ENCODE measurements at regions not wholly inside any gene's neighbourhood (a gene's known extent, or its start where the extent isn't known, plus 50 kb on each side); places are given as distances from the start of the nearest gene placed in this dataset.

DNA sequence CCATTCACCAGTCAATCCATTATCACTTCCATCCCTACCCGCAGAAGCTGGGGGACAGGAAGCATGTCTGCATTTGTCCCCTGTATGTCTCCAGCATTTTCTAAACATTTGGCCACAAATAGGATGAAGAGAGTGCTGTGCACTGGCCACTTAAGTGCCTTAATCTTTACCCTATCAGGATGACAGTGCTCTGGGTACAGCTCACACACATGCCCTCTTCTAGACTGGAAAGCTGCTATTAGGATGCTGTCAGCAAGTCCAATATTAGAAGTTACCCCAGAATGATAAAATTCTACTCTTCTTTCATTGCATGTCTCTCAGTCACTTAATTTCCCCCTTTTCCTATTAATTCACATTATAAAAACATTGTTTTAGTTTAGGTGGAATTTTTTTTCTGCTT, 168.4 kb downstream of the RASEF start:
- H3K4me3 Mint-ChIP-seq = no peak overlapping the region
- intact Hi-C loops (cut with micrococcal nuclease) = no loop called here

GRCh38 chr9:82894961-82895821, 167.8 kb downstream of the RASEF start:
- no peaks in the 10 kb centered on the region for H3K27me3 ChIP-seq (replicated peaks in 1 of 4; ENCODE audit: control extremely low read depth in 1 of 4, control insufficient read depth in 3 of 4, insufficient read depth in 4 of 4, low read length in 3 of 4)
- H3K4me1 ChIP-seq (ENCODE audit: control insufficient read depth in 2 of 2, insufficient read depth in 2 of 2, low read length in 2 of 2) = no peaks in the 10 kb centered on the region
- TF ChIP-seq EZH2 (IDR thresholded peaks at IDR 0.05; ENCODE audit: borderline replicate concordance, insufficient read depth, low read depth, low read length, poor library complexity, severe bottlenecking) = no peak
- TF ChIP-seq, protein P1, sequence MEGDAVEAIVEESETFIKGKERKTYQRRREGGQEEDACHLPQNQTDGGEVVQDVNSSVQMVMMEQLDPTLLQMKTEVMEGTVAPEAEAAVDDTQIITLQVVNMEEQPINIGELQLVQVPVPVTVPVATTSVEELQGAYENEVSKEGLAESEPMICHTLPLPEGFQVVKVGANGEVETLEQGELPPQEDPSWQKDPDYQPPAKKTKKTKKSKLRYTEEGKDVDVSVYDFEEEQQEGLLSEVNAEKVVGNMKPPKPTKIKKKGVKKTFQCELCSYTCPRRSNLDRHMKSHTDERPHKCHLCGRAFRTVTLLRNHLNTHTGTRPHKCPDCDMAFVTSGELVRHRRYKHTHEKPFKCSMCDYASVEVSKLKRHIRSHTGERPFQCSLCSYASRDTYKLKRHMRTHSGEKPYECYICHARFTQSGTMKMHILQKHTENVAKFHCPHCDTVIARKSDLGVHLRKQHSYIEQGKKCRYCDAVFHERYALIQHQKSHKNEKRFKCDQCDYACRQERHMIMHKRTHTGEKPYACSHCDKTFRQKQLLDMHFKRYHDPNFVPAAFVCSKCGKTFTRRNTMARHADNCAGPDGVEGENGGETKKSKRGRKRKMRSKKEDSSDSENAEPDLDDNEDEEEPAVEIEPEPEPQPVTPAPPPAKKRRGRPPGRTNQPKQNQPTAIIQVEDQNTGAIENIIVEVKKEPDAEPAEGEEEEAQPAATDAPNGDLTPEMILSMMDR (IDR thresholded peaks at IDR 0.05) = no peak
- intact Hi-C loops (cut with micrococcal nuclease) = no loop called here
- H4K20me1 ChIP-seq (ENCODE audit: control insufficient read depth, insufficient read depth, low read length, poor library complexity, severe bottlenecking) = no peaks in the 10 kb centered on the region
- no peak overlapping the region for H3K27ac ChIP-seq (ENCODE audit: low read length in 2 of 2)
- POLR2A ChIA-PET = no interaction called here
- Mint-ChIP-seq H3K27me3 (no peaks in the 10 kb centered on the region), H3K4me1 (no peaks in the 10 kb centered on the region), H3K9me3 (ENCODE audit: insufficient read depth) (no peaks in the 10 kb centered on the region), H3K4me3 (no peak overlapping the region), H3K27ac (no peak overlapping the region)
- no peak overlapping the region for H3K4me3 ChIP-seq (ENCODE audit: control extremely low read depth in 1 of 5, extremely low read depth in 1 of 5, insufficient read depth in 1 of 5, low read depth in 2 of 5, low read length in 4 of 5)
- no peak overlapping the region for H3K9ac ChIP-seq (ENCODE audit: low read length)
- no peaks in the 10 kb centered on the region for H3K9me3 ChIP-seq (ENCODE audit: control extremely low read depth in 1 of 3, control insufficient read depth in 2 of 3, insufficient read depth in 1 of 3, low read length in 2 of 3)
- no peak overlapping the region for H2AFZ ChIP-seq (ENCODE audit: insufficient read depth, low read depth, low read length, poor library complexity, severe bottlenecking)
- CTCF ChIA-PET = no interaction called here
- H3K79me2 ChIP-seq (ENCODE audit: control insufficient read depth, insufficient read depth, low read length) = no peaks in the 10 kb centered on the region
- 80% methylated on average over 1 of the region's 4 CpGs for WGBS (ENCODE audit: insufficient coverage)
- H3K4me2 ChIP-seq (replicated peaks; ENCODE audit: low read depth, low read length, poor library complexity, severe bottlenecking) = no peak overlapping the region
- DNase-seq = no peak
- no peaks in the 10 kb centered on the region for H3K36me3 ChIP-seq (replicated peaks in 1 of 2; ENCODE audit: control extremely low read depth in 1 of 2, control insufficient read depth in 1 of 2, extremely low read depth in 1 of 2, insufficient read depth in 2 of 2, low read length in 1 of 2)
- no peak for ATAC-seq (ENCODE audit: low read depth)

More for the DNA sequence above, 168.4 kb downstream of the RASEF start:
- DNase-seq = no peak
- no peaks in the 10 kb centered on the region for H3K4me1 Mint-ChIP-seq
- Histone ChIP-seq H3K9ac (ENCODE audit: low read length) (no peak overlapping the region), H3K4me1 (ENCODE audit: control insufficient read depth in 2 of 2, insufficient read depth in 2 of 2, low read length in 2 of 2) (no peaks in the 10 kb centered on the region), H2AFZ (ENCODE audit: insufficient read depth, low read depth, low read length, poor library complexity, severe bottlenecking) (no peak overlapping the region), H3K4me2 (replicated peaks; ENCODE audit: low read depth, low read length, poor library complexity, severe bottlenecking) (no peak overlapping the region), H4K20me1 (ENCODE audit: control insufficient read depth, insufficient read depth, low read length, poor library complexity, severe bottlenecking) (no peaks in the 10 kb centered on the region), H3K79me2 (ENCODE audit: control insufficient read depth, insufficient read depth, low read length) (no peaks in the 10 kb centered on the region), H3K36me3 (replicated peaks in 1 of 2; ENCODE audit: control extremely low read depth in 1 of 2, control insufficient read depth in 1 of 2, extremely low read depth in 1 of 2, insufficient read depth in 2 of 2, low read length in 1 of 2) (no peaks in the 10 kb centered on the region), H3K27ac (ENCODE audit: low read length in 2 of 2) (no peak overlapping the region), H3K4me3 (ENCODE audit: control extremely low read depth in 1 of 5, extremely low read depth in 1 of 5, insufficient read depth in 1 of 5, low read depth in 2 of 5, low read length in 4 of 5) (no peak overlapping the region), H3K27me3 (replicated peaks in 1 of 4; ENCODE audit: control extremely low read depth in 1 of 4, control insufficient read depth in 3 of 4, insufficient read depth in 4 of 4, low read length in 3 of 4) (no peaks in the 10 kb centered on the region), H3K9me3 (ENCODE audit: control extremely low read depth in 1 of 3, control insufficient read depth in 2 of 3, insufficient read depth in 1 of 3, low read length in 2 of 3) (no peaks in the 10 kb centered on the region)
- ATAC-seq (ENCODE audit: low read depth) = no peak
- H3K27me3 Mint-ChIP-seq = no peaks in the 10 kb centered on the region
- TF ChIP-seq, protein P1 (IDR thresholded peaks at IDR 0.05) = no peak
- TF ChIP-seq EZH2 (IDR thresholded peaks at IDR 0.05; ENCODE audit: borderline replicate concordance, insufficient read depth, low read depth, low read length, poor library complexity, severe bottlenecking) = no peak
- ChIA-PET POLR2A (no interaction called here), CTCF (no interaction called here)
- H3K27ac Mint-ChIP-seq = no peak overlapping the region
- no peaks in the 10 kb centered on the region for H3K9me3 Mint-ChIP-seq (ENCODE audit: insufficient read depth)
- no CpG with 5 or more reads among the region's 1 CpG for WGBS (ENCODE audit: insufficient coverage)
